H9 (cell line): ENCODE measurements at regions not wholly inside any gene's neighbourhood (a gene's known extent, or its start where the extent isn't known, plus 50 kb on each side); places are given as distances from the start of the nearest gene placed in this dataset.
A peak's percentile ranks its signal among the peaks of the same experiment; 100 is the strongest.

Experiments
- DNase-seq: peaks from one replicate; pipeline ENCODE4 v3.0.0-alpha.2; 2017
- H2AFZ ChIP-seq: one replicate; pipeline ENCODE4 v1.6.1; 2013; ENCODE audit warnings: mild to moderate bottlenecking, low read length, control low read depth, moderate library complexity
- H2AK5ac ChIP-seq: 2 replicates; pipeline ENCODE4 v1.6.1; 2013; ENCODE audit warnings: low read length, control low read depth, mixed read lengths; ENCODE audit not compliant: insufficient read length
- H2BK120ac ChIP-seq: one replicate; pipeline ENCODE4 v1.6.1; 2013; ENCODE audit warnings: low read depth, mild to moderate bottlenecking, low read length, control low read depth, inconsistent platforms; ENCODE audit not compliant: poor library complexity, severe bottlenecking
- H2BK12ac ChIP-seq: 2 replicates; pipeline ENCODE4 v1.6.1; 2013; ENCODE audit warnings: low read length, control low read depth, mixed read lengths, low read depth; ENCODE audit not compliant: insufficient read length
- H2BK15ac ChIP-seq: 2 replicates; pipeline ENCODE4 v1.6.1; 2013; ENCODE audit warnings: low read depth, low read length, control low read depth
- H2BK20ac ChIP-seq: one replicate; pipeline ENCODE4 v1.6.1; 2013; ENCODE audit warnings: low read depth, mild to moderate bottlenecking, low read length, control low read depth, inconsistent platforms; ENCODE audit not compliant: poor library complexity, severe bottlenecking
- H2BK5ac ChIP-seq: 2 replicates; pipeline ENCODE4 v1.6.1; 2013; ENCODE audit warnings: low read length, control low read depth, mixed read lengths; ENCODE audit not compliant: insufficient read length
- H3K14ac ChIP-seq: 2 replicates; pipeline ENCODE4 v1.6.1; 2013; ENCODE audit warnings: low read length, control low read depth; ENCODE audit not compliant: insufficient read depth
- H3K18ac ChIP-seq: 2 replicates; pipeline ENCODE4 v1.6.1; 2013; ENCODE audit warnings: low read depth, mild to moderate bottlenecking, mixed read lengths, low read length, control low read depth; ENCODE audit not compliant: insufficient read length
- H3K23ac ChIP-seq: 2 replicates; pipeline ENCODE4 v1.6.1; 2013; ENCODE audit warnings: low read length, control low read depth, mixed read lengths, low read depth; ENCODE audit not compliant: insufficient read length
- H3K23me2 ChIP-seq: 2 replicates; pipeline ENCODE4 v1.6.1; 2013; ENCODE audit warnings: low read depth, mild to moderate bottlenecking, mixed read lengths, low read length, control low read depth; ENCODE audit not compliant: insufficient read length, poor library complexity, severe bottlenecking
- H3K27ac ChIP-seq: 2 replicates; pipeline ENCODE4 v1.5.1; 2013; ENCODE audit warnings: low read length, control low read depth, mixed read lengths, low read depth; ENCODE audit not compliant: insufficient read length
- H3K27me3 ChIP-seq: 2 replicates; pipeline ENCODE4 v1.6.1; 2013; ENCODE audit warnings: low read length, control low read depth, inconsistent platforms; ENCODE audit not compliant: insufficient read depth
- H3K4ac ChIP-seq: 2 replicates; pipeline ENCODE4 v1.6.1; 2013; ENCODE audit warnings: low read depth, mild to moderate bottlenecking, control low read depth, inconsistent platforms, low read length, moderate library complexity
- H3K4me1 ChIP-seq: 2 replicates; pipeline ENCODE4 v1.6.1; 2013; ENCODE audit warnings: low read length, control low read depth, inconsistent platforms; ENCODE audit not compliant: insufficient read depth
- H3K4me2 ChIP-seq: 2 replicates; pipeline ENCODE4 v1.6.1; 2013; ENCODE audit warnings: low read length, control low read depth, mixed read lengths; ENCODE audit not compliant: insufficient read length, insufficient read depth
- H3K56ac ChIP-seq: 2 replicates; pipeline ENCODE4 v1.6.1; 2013; ENCODE audit warnings: low read depth, mild to moderate bottlenecking, mixed read lengths, low read length, control low read depth; ENCODE audit not compliant: insufficient read length
- H3K79me1 ChIP-seq: 2 replicates; pipeline ENCODE4 v1.6.1; 2013; ENCODE audit warnings: low read depth, mild to moderate bottlenecking, moderate library complexity, low read length, control low read depth, inconsistent platforms; ENCODE audit not compliant: insufficient read depth, poor library complexity, severe bottlenecking
- H3K79me2 ChIP-seq: 2 replicates; pipeline ENCODE4 v1.6.1; 2013; ENCODE audit warnings: low read length, control low read depth, inconsistent platforms; ENCODE audit not compliant: insufficient read depth
- H3K9ac ChIP-seq: 2 replicates; pipeline ENCODE4 v1.6.1; 2013; ENCODE audit warnings: low read length, control low read depth, mixed read lengths; ENCODE audit not compliant: insufficient read length; ENCODE audit errors: extremely low read depth
- H3K9me3 ChIP-seq: one replicate; pipeline ENCODE4 v1.6.1; 2013; ENCODE audit warnings: low read depth, low read length, inconsistent platforms; ENCODE audit not compliant: control insufficient read depth
- H3T11ph ChIP-seq: one replicate; pipeline ENCODE4 v1.6.1; 2013; ENCODE audit warnings: mild to moderate bottlenecking, low read length, control low read depth, inconsistent platforms
- H4K20me1 ChIP-seq: one replicate; pipeline ENCODE4 v1.6.1; 2013; ENCODE audit not compliant: control insufficient read depth, insufficient read length, insufficient read depth
- H4K5ac ChIP-seq: 2 replicates; pipeline ENCODE4 v1.6.1; 2013; ENCODE audit warnings: low read depth, mild to moderate bottlenecking, mixed read lengths, low read length, control low read depth; ENCODE audit not compliant: insufficient read length
- H4K8ac ChIP-seq: replicated peaks from 2 replicates; pipeline ENCODE4 v1.6.1; 2013; ENCODE audit warnings: low read length, control low read depth, mixed read lengths, low read depth; ENCODE audit not compliant: insufficient read length
- H4K91ac ChIP-seq: 2 replicates; pipeline ENCODE4 v1.6.1; 2013; ENCODE audit warnings: low read depth, mild to moderate bottlenecking, moderate library complexity, mixed read lengths, low read length, control low read depth; ENCODE audit not compliant: insufficient read length
- H3K27ac Mint-ChIP-seq, 3 experiments: 2 replicates in 2 of 3; 3 replicates in 1 of 3; pipeline ENCODE4 v1.8.0; 2020 to 2021; ENCODE audit warnings: mixed read lengths in 3 of 3, mild to moderate bottlenecking in 1 of 3, moderate library complexity in 1 of 3
- H3K27me3 Mint-ChIP-seq: 2 replicates; pipeline ENCODE4 v1.8.0; 2021; ENCODE audit warnings: low read depth, mild to moderate bottlenecking, moderate library complexity, mixed read lengths
- H3K36me3 Mint-ChIP-seq, 3 experiments: 2 replicates in 2 of 3; 3 replicates in 1 of 3; pipeline ENCODE4 v1.8.0; 2020 to 2021; ENCODE audit warnings: low read depth in 3 of 3, mixed read lengths in 3 of 3; ENCODE audit not compliant: insufficient read depth in 1 of 3
- H3K4me1 Mint-ChIP-seq, 2 experiments: 2 replicates each; pipeline ENCODE4 v1.8.0; 2020; ENCODE audit warnings: mixed read lengths in 2 of 2
- H3K4me3 Mint-ChIP-seq, 2 experiments: 2 replicates in 1 of 2; 3 replicates in 1 of 2; pipeline ENCODE4 v1.8.0; 2020 to 2021; ENCODE audit warnings: mild to moderate bottlenecking in 2 of 2, mixed read lengths in 2 of 2, moderate library complexity in 1 of 2
- H3K9me3 Mint-ChIP-seq, 2 experiments: 2 replicates in 1 of 2; 3 replicates in 1 of 2; pipeline ENCODE4 v1.8.0; 2020; ENCODE audit warnings: mild to moderate bottlenecking in 2 of 2, mixed read lengths in 2 of 2, moderate library complexity in 1 of 2
- WGBS: extraction: QIAGEN DNeasy Blood & Tissue Kit; methylation state at CpG from one replicate; pipeline ENCODE4 v1.1.7; 2013; ENCODE audit warnings: missing lambda C conversion rate, low lambda C conversion rate, mixed read lengths; ENCODE audit not compliant: insufficient read length; ENCODE audit errors: extremely low coverage; 5-methylcytosine and 5-hydroxymethylcytosine counted together
- TF ChIP-seq, protein P1 (sequence below): fragments of 200-600 bp; sonication (generic); conservative IDR thresholded peaks from 3 replicates; pipeline ENCODE4 v1.8.0; 2021; ENCODE audit warnings: antibody characterized with exemption, mild to moderate bottlenecking

DNA sequence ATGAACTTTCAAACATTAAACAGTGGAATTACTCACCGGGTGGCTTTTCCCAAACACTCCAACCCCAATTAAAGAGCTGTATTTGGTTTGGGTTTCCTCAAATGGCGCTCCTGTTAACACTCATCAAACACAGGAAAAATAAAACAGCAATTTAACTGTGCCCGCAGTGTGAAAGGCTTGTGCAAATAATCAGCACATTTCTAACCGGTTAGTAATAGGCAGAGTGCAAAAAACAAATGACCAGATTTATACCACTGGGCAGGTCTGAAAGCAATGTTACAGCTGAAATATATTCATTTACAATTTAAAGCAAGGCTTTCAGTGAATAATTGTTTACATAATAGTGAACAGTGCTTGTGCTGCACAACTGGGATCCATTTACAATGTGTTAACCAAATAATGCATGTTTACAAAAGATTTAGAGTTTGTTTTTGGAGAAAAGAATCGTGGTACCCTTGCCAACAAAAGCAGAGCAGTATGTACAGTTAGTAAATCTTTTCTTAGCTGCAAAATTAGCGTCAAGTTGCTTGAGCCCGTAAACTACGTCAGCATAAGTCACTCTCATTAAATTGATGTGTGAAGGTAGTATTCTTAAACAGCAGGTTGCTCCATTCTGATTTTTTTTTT lies 662.9 kb upstream of the ZNF608 start:
- no peak overlapping the region for H2BK12ac ChIP-seq
- H3K56ac ChIP-seq = no peak overlapping the region
- no peak overlapping the region for H2AFZ ChIP-seq
- H3K23ac ChIP-seq = no peak overlapping the region
- no peaks in the 10 kb centered on the region for H3K79me2 ChIP-seq
- no peak overlapping the region for H3K9ac ChIP-seq
- Mint-ChIP-seq H3K27me3 (no peaks in the 10 kb centered on the region), H3K9me3 (peaks cover 2 to 5% of the 10 kb centered on the region in 2 experiments; a peak in 2 of 5 replicates), H3K27ac (peak overlapping the region in 2 of 3 experiments; percentile 34 to 62; a peak in 3 of 7 replicates), H3K36me3 (peaks cover 0 to 11% (median 3%) of the 10 kb centered on the region in 3 experiments; a peak in 3 of 7 replicates), H3K4me3 (no peak overlapping the region), H3K4me1 (peaks cover 60 to 61% of the 10 kb centered on the region in 2 experiments)
- no peak overlapping the region for H3K14ac ChIP-seq
- H3K4ac ChIP-seq = no peak overlapping the region
- no peaks in the 10 kb centered on the region for H4K20me1 ChIP-seq
- H3K27ac ChIP-seq = no peak overlapping the region
- no CpG with 5 or more reads among the region's 8 CpGs for WGBS
- TF ChIP-seq, protein P1, sequence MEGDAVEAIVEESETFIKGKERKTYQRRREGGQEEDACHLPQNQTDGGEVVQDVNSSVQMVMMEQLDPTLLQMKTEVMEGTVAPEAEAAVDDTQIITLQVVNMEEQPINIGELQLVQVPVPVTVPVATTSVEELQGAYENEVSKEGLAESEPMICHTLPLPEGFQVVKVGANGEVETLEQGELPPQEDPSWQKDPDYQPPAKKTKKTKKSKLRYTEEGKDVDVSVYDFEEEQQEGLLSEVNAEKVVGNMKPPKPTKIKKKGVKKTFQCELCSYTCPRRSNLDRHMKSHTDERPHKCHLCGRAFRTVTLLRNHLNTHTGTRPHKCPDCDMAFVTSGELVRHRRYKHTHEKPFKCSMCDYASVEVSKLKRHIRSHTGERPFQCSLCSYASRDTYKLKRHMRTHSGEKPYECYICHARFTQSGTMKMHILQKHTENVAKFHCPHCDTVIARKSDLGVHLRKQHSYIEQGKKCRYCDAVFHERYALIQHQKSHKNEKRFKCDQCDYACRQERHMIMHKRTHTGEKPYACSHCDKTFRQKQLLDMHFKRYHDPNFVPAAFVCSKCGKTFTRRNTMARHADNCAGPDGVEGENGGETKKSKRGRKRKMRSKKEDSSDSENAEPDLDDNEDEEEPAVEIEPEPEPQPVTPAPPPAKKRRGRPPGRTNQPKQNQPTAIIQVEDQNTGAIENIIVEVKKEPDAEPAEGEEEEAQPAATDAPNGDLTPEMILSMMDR = no peak
- H3K4me1 ChIP-seq = peaks cover 10% of the 10 kb centered on the region
- H3K4me2 ChIP-seq = no peak overlapping the region
- no peaks in the 10 kb centered on the region for H3K79me1 ChIP-seq
- H4K8ac ChIP-seq = no peak overlapping the region
- no peak overlapping the region for H4K5ac ChIP-seq
- no peaks in the 10 kb centered on the region for H3K23me2 ChIP-seq
- no peak overlapping the region for H2BK20ac ChIP-seq
- H4K91ac ChIP-seq = no peak overlapping the region
- no peaks in the 10 kb centered on the region for H3K9me3 ChIP-seq
- no peak for DNase-seq
- H2BK120ac ChIP-seq = no peak overlapping the region
- no peak overlapping the region for H2BK5ac ChIP-seq
- H3K27me3 ChIP-seq = no peaks in the 10 kb centered on the region
- H2AK5ac ChIP-seq = no peak overlapping the region
- no peak overlapping the region for H3T11ph ChIP-seq
- H2BK15ac ChIP-seq = no peak overlapping the region
- H3K18ac ChIP-seq = no peak overlapping the region
